Middle frontal gyrus (tissue), 1 donor: ENCODE measurements at regions not wholly inside any gene's neighbourhood (a gene's known extent, or its start where the extent isn't known, plus 50 kb on each side); places are given as distances from the start of the nearest gene placed in this dataset.
"Not testable (repeated sequence)": the region's sequence is repeated elsewhere in the genome, so short reads cannot be mapped to it uniquely, and the experiment has no call there.

Experiments
- DNase-seq: peaks from one replicate; pipeline ENCODE4 v3.0.0-alpha.2; 2015; ENCODE audit warnings: low spot score; ENCODE audit errors: extremely low spot score

GRCh38 chr7:80018941-80019808 lies 115.5 kb upstream of the GNAI1 start:
- no peak for DNase-seq

- DNase-seq, result no peak
Measured at GRCh38 chr7:80017101-80017698, 117.4 kb upstream of the GNAI1 start.

GRCh38 chr7:80014511-80014910 lies 120.1 kb upstream of the GNAI1 start:
- no peak for DNase-seq

- no peak for DNase-seq
Measured at GRCh38 chr7:80008039-80008438, 126.6 kb upstream of the GNAI1 start.

GRCh38 chr7:80002865-80003264 lies 131.8 kb upstream of the GNAI1 start:
- no peak for DNase-seq

GRCh38 chr7:79998363-79998762 lies 136.3 kb upstream of the GNAI1 start:
- no peak for DNase-seq

GRCh38 chr7:79997345-79997744 lies 137.3 kb upstream of the GNAI1 start:
- no peak for DNase-seq

GRCh38 chr7:79995741-79996140 lies 138.9 kb upstream of the GNAI1 start:
- DNase-seq, result not testable (repeated sequence)

- DNase-seq, result no peak
Measured at GRCh38 chr7:79988653-79989052, 146.0 kb upstream of the GNAI1 start.

- no peak for DNase-seq
Measured at GRCh38 chr7:79984210-79984609, 150.4 kb upstream of the GNAI1 start.

GRCh38 chr7:79982141-79982770 lies 152.4 kb upstream of the GNAI1 start:
- DNase-seq, result no peak

- no peak for DNase-seq
Measured at GRCh38 chr7:79980376-79980775, 154.3 kb upstream of the GNAI1 start.

GRCh38 chr7:79979437-79979836 lies 155.2 kb upstream of the GNAI1 start:
- DNase-seq, result no peak

GRCh38 chr7:79977481-79977880 lies 157.2 kb upstream of the GNAI1 start:
- no peak for DNase-seq

- DNase-seq, result not testable (repeated sequence)
Measured at GRCh38 chr7:79976711-79977020, 158.0 kb upstream of the GNAI1 start.

GRCh38 chr7:79975986-79976710 lies 158.5 kb upstream of the GNAI1 start:
- DNase-seq, result not testable (repeated sequence)

GRCh38 chr7:79973455-79973854 lies 161.2 kb upstream of the GNAI1 start:
- no peak for DNase-seq

GRCh38 chr7:79971058-79971457 lies 163.6 kb upstream of the GNAI1 start:
- no peak for DNase-seq

GRCh38 chr7:79968894-79969293 lies 165.7 kb upstream of the GNAI1 start:
- no peak for DNase-seq

- DNase-seq, result no peak
Measured at GRCh38 chr7:79968077-79968648, 166.5 kb upstream of the GNAI1 start.

GRCh38 chr7:79965946-79966345 lies 168.7 kb upstream of the GNAI1 start:
- DNase-seq, result no peak

- DNase-seq, result no peak
Measured at GRCh38 chr7:79964463-79964862, 170.2 kb upstream of the GNAI1 start.
